ENCODE measurements at regions not wholly inside any gene's neighbourhood (a gene's known extent, or its start where the extent isn't known, plus 50 kb on each side); places are given as distances from the start of the nearest gene placed in this dataset.

GRCh38 chr3:135759651-135760050 lies 205.9 kb upstream of the PPP2R3A start:
- TF ChIP-seq POLR2A (IDR thresholded peaks at IDR 0.05; ENCODE audit: low read depth, low read length) (no peak), TAF1 (IDR thresholded peaks at IDR 0.05; ENCODE audit: borderline replicate concordance, low read depth, low read length) (no peak)
